ENCODE measurements at regions not wholly inside any gene's neighbourhood (a gene's known extent, or its start where the extent isn't known, plus 50 kb on each side); places are given as distances from the start of the nearest gene placed in this dataset.

DNA sequence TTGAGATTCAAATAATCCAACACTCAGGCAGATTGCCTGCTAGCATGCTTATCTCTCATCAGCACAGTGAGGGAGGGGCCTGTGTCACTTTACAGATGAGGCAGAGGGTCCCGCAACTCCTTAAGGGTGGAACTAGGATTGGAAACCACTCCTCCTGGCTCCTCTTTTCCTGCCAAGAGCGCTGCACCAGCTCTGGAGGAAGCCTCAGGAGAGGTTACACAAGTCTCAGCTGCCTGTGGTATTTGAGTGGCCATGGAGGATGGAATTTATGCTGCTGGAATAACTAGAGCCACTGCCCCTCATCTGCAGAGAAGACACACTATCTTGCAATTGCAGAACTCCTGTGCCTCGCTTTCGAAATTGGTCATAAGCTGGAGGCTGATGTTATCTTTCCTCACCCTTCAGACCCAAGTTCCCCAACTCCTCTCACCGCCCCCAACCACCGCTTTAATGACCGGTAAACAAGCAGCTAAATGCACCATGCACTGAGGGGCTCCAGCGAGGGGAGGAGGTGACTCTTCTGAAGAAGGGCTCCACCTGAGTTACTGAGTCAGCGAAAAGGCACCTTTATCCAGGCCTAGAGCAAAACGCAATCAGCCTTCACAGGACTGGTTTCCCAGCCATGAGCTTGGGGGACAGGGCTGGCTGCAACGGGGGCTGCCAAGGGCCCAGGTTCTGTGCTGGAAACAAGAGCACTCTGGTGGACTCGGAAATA, 245.8 kb downstream of the SOX11 start:
- ATAC-seq: no peak
- TF ChIP-seq OSR1 (CRISPR knock-in tag; IDR thresholded peaks at IDR 0.05) (no peak), PPARA (CRISPR knock-in tag; IDR thresholded peaks at IDR 0.05; ENCODE audit: borderline replicate concordance) (no peak), ZFP3 (CRISPR knock-in tag; IDR thresholded peaks at IDR 0.05) (no peak), RARB (CRISPR knock-in tag; IDR thresholded peaks at IDR 0.05) (no peak), ZNF565 (CRISPR knock-in tag; conservative IDR thresholded peaks at IDR 0.05; ENCODE audit: low read depth) (no peak), TCF4 (CRISPR knock-in tag; IDR thresholded peaks at IDR 0.05; ENCODE audit: borderline replicate concordance) (no peak), GLIS3 (CRISPR knock-in tag; IDR thresholded peaks at IDR 0.05) (no peak), ZFP30 (CRISPR knock-in tag; IDR thresholded peaks at IDR 0.05) (no peak), ZNF70 (CRISPR knock-in tag; IDR thresholded peaks at IDR 0.05) (no peak), BACH2 (CRISPR knock-in tag; IDR thresholded peaks at IDR 0.05; ENCODE audit: borderline replicate concordance) (no peak)
- TF ChIP-seq, protein P1, sequence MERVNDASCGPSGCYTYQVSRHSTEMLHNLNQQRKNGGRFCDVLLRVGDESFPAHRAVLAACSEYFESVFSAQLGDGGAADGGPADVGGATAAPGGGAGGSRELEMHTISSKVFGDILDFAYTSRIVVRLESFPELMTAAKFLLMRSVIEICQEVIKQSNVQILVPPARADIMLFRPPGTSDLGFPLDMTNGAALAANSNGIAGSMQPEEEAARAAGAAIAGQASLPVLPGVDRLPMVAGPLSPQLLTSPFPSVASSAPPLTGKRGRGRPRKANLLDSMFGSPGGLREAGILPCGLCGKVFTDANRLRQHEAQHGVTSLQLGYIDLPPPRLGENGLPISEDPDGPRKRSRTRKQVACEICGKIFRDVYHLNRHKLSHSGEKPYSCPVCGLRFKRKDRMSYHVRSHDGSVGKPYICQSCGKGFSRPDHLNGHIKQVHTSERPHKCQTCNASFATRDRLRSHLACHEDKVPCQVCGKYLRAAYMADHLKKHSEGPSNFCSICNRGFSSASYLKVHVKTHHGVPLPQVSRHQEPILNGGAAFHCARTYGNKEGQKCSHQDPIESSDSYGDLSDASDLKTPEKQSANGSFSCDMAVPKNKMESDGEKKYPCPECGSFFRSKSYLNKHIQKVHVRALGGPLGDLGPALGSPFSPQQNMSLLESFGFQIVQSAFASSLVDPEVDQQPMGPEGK (CRISPR knock-in tag; IDR thresholded peaks at IDR 0.05; ENCODE audit: borderline replicate concordance): no peak
- TF ChIP-seq, protein P2, sequence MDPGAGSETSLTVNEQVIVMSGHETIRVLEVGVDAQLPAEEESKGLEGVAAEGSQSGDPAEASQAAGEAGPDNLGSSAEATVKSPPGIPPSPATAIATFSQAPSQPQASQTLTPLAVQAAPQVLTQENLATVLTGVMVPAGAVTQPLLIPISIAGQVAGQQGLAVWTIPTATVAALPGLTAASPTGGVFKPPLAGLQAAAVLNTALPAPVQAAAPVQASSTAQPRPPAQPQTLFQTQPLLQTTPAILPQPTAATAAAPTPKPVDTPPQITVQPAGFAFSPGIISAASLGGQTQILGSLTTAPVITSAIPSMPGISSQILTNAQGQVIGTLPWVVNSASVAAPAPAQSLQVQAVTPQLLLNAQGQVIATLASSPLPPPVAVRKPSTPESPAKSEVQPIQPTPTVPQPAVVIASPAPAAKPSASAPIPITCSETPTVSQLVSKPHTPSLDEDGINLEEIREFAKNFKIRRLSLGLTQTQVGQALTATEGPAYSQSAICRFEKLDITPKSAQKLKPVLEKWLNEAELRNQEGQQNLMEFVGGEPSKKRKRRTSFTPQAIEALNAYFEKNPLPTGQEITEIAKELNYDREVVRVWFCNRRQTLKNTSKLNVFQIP (CRISPR knock-in tag; IDR thresholded peaks at IDR 0.05; ENCODE audit: borderline replicate concordance, low read depth): no peak
- TF ChIP-seq, protein P3, sequence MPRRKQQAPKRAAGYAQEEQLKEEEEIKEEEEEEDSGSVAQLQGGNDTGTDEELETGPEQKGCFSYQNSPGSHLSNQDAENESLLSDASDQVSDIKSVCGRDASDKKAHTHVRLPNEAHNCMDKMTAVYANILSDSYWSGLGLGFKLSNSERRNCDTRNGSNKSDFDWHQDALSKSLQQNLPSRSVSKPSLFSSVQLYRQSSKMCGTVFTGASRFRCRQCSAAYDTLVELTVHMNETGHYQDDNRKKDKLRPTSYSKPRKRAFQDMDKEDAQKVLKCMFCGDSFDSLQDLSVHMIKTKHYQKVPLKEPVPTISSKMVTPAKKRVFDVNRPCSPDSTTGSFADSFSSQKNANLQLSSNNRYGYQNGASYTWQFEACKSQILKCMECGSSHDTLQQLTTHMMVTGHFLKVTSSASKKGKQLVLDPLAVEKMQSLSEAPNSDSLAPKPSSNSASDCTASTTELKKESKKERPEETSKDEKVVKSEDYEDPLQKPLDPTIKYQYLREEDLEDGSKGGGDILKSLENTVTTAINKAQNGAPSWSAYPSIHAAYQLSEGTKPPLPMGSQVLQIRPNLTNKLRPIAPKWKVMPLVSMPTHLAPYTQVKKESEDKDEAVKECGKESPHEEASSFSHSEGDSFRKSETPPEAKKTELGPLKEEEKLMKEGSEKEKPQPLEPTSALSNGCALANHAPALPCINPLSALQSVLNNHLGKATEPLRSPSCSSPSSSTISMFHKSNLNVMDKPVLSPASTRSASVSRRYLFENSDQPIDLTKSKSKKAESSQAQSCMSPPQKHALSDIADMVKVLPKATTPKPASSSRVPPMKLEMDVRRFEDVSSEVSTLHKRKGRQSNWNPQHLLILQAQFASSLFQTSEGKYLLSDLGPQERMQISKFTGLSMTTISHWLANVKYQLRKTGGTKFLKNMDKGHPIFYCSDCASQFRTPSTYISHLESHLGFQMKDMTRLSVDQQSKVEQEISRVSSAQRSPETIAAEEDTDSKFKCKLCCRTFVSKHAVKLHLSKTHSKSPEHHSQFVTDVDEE (CRISPR knock-in tag; IDR thresholded peaks at IDR 0.05): no peak
- TF ChIP-seq, protein P4, sequence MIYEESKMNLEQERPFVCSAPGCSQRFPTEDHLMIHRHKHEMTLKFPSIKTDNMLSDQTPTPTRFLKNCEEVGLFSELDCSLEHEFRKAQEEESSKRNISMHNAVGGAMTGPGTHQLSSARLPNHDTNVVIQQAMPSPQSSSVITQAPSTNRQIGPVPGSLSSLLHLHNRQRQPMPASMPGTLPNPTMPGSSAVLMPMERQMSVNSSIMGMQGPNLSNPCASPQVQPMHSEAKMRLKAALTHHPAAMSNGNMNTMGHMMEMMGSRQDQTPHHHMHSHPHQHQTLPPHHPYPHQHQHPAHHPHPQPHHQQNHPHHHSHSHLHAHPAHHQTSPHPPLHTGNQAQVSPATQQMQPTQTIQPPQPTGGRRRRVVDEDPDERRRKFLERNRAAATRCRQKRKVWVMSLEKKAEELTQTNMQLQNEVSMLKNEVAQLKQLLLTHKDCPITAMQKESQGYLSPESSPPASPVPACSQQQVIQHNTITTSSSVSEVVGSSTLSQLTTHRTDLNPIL (CRISPR knock-in tag; IDR thresholded peaks at IDR 0.05; ENCODE audit: low read depth): no peak
- TF ChIP-seq, protein P5, sequence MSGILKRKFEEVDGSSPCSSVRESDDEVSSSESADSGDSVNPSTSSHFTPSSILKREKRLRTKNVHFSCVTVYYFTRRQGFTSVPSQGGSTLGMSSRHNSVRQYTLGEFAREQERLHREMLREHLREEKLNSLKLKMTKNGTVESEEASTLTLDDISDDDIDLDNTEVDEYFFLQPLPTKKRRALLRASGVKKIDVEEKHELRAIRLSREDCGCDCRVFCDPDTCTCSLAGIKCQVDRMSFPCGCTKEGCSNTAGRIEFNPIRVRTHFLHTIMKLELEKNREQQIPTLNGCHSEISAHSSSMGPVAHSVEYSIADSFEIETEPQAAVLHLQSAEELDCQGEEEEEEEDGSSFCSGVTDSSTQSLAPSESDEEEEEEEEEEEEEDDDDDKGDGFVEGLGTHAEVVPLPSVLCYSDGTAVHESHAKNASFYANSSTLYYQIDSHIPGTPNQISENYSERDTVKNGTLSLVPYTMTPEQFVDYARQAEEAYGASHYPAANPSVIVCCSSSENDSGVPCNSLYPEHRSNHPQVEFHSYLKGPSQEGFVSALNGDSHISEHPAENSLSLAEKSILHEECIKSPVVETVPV (CRISPR knock-in tag; IDR thresholded peaks at IDR 0.05): no peak

DNA sequence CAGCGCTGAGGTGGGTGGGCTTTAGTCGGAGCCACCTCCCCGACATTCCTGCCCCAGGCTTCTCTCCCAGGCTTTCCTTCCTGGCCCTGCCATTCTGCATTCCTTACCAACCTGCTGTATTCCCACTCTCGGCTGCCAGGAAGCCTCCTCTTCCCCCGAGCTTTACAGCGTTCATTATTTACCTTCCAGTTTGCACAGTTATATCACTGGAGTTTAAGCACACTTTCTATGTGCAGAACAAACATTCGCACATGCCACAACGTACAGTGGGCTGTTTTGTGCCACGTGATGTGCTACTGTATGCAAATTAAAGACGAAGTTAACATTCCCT, 246.3 kb downstream of the SOX11 start:
- no peak for ATAC-seq

More for the DNA sequence above, 246.3 kb downstream of the SOX11 start:
- no peak for TF ChIP-seq ISL1 (CRISPR knock-in tag; IDR thresholded peaks at IDR 0.05)
- TF ChIP-seq, protein P1 (CRISPR knock-in tag; IDR thresholded peaks at IDR 0.05; ENCODE audit: borderline replicate concordance): no peak
- TF ChIP-seq, protein P4 (CRISPR knock-in tag; IDR thresholded peaks at IDR 0.05; ENCODE audit: low read depth): no peak
- TF ChIP-seq GLIS3 (CRISPR knock-in tag; IDR thresholded peaks at IDR 0.05): no peak
- TF ChIP-seq OSR1 (CRISPR knock-in tag; IDR thresholded peaks at IDR 0.05): no peak
- no peak for TF ChIP-seq ZNF565 (CRISPR knock-in tag; conservative IDR thresholded peaks at IDR 0.05; ENCODE audit: low read depth)
- TF ChIP-seq ZC3H10 (CRISPR knock-in tag; IDR thresholded peaks at IDR 0.05): no peak

Data from SK-N-SH treated with all-trans-retinoic acid at 6 μM for 48 hours (cell line).